Stimulated activated CD4-positive, alpha-beta T cell treated with anti-CD3 and anti-CD28 coated beads, Interleukin-1b, Interleukin-23, amount 100 ng/mL, for 1 hour (primary cell): ENCODE measurements at regions not wholly inside any gene's neighbourhood (a gene's known extent, or its start where the extent isn't known, plus 50 kb on each side); places are given as distances from the start of the nearest gene placed in this dataset.
A peak's percentile ranks its signal among the peaks of the same experiment; 100 is the strongest.
"Not testable (repeated sequence)": the region's sequence is repeated elsewhere in the genome, so short reads cannot be mapped to it uniquely, and the experiment has no call there.

Experiments
- DNase-seq, 2 donors: peaks; one replicate each; pipeline ENCODE4 v3.0.0-alpha.2; 2020; ENCODE audit warnings: low read depth in 2 of 2

- not testable (repeated sequence) for DNase-seq
Observed at GRCh38 chr9:97248252-97248651, 59.2 kb upstream of the CCDC180 start.

- DNase-seq, result no peak
Observed at GRCh38 chr9:97243606-97244005, 63.9 kb upstream of the CCDC180 start.

- DNase-seq, result not testable (repeated sequence)
Observed at GRCh38 chr9:97241430-97241829, 66.0 kb upstream of the CCDC180 start.

DNA sequence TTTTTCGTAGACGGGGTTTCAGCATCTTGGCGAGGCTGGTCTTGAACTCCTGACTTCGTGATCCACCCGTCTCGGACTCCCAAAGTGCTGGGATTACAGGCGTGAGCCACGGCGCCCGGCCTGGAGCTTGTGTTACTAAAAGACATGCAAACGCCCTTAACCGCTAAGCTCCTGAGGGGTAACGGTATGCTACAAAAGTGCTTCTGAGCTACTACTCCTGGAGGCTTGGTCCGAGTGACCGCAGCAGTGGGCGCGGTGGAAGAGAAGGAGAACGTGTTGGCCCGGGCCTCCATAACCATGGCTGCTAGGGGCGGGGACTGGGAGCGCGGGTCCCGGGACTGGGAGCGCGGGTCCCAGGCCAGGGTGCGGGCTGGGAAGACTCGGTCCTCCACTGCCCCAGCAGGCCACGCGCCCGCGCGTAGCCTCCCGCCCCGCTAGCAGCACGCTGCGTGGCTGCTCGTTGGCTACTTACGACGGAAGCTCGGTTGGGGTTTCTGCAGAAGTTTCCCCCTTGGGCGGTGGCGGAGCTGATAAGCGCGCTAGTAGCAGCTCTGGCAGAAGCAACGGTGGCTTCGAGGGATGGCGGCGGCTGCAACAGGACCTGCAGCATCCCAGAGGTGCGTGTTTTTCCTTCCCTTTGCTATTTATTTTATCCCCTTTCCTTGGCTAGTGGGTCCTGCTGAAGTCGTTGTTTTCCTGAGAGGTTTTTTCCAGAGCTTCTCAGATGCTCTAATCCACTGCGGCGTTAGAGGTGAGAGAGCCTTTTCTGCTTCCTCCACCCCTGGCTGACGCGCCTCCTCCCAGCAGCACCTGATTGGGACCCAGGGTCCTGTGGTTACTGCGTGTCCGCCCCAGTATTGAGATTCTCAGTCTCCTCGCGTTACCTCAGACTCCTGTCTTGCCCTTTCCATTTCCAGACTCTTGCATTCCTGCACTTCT lies 69.2 kb upstream of the CCDC180 start:
- peak; percentile 35 to 41 for DNase-seq

- DNase-seq, result no peak
Observed at GRCh38 chr9:97237311-97237786, 70.1 kb upstream of the CCDC180 start.

- DNase-seq, result not testable (repeated sequence)
Observed at GRCh38 chr9:97233009-97233400, 74.5 kb upstream of the CCDC180 start.

- not testable (repeated sequence) for DNase-seq
Observed at GRCh38 chr9:97232060-97233008, 75.1 kb upstream of the CCDC180 start.

DNA sequence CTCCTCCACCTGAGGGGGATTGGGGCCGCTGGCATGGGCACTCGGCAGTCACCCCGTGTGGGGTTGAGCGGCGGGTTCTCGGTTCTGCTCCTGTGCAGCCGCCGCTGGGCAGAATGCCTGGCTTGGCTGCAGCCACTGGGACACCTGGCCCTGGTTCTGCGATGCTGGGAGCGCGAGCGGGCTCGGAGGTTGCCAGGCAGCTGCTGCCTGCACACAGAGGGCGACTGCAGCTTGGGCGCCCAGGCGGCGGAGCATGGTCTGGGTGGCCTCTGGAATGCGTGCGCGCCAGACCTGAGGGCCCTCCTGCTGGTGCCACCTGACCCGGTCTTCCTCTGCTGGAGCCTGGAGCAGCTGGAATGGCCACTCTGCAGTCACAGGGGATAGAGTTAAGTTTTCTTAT lies 85.1 kb upstream of the CCDC180 start:
- DNase-seq, result not testable (repeated sequence)

DNA sequence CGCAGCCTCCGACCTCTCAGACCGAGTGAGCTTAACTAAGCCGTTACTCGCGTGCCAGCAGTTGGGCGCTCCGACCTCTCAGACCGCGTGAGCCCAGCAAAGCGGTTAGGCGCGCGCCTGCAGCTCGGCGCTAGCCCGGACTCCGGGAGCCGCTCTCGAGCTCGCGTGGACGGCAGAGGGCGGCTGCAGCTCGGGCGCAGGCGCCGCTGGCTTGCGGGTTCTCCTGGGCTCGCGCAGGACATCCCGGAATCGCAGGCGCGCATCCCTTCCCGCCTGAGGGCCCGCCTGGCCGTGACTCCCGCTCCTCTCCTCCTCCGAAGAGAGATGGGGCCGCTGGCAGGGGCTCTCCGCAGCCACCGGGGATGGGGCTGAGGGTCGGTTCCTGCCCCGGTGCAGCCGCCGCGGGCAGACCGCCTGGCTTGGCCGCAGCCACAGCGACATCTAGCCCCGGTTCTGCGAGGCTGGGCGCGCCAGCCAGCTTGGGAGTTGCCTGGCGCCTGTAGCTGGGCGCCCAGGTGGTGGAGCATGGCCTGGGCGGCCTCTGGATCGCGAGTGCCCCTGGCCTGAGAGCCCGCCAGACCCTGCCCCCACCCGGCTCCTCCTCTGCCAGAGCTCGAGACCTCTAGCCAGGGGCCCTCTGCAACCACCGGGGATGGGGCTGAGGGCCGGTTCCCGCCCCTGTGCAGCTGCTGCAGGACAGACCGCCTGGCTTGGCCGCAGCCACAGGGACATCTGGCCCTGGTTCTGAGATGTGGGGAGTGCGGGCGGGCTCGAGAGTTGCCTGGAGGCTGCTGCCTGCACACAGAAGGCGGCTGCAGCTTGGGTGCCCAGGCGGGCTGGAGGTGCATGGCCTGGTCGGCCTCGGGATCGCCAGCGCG lies 85.7 kb upstream of the CCDC180 start:
- peak in 1 of 2 donors; percentile 12 for DNase-seq

GRCh38 chr9:97220894-97221477 lies 86.5 kb upstream of the CCDC180 start:
- no peak for DNase-seq

- not testable (repeated sequence) for DNase-seq
Observed at GRCh38 chr9:97220396-97220795, 87.1 kb upstream of the CCDC180 start.

DNA sequence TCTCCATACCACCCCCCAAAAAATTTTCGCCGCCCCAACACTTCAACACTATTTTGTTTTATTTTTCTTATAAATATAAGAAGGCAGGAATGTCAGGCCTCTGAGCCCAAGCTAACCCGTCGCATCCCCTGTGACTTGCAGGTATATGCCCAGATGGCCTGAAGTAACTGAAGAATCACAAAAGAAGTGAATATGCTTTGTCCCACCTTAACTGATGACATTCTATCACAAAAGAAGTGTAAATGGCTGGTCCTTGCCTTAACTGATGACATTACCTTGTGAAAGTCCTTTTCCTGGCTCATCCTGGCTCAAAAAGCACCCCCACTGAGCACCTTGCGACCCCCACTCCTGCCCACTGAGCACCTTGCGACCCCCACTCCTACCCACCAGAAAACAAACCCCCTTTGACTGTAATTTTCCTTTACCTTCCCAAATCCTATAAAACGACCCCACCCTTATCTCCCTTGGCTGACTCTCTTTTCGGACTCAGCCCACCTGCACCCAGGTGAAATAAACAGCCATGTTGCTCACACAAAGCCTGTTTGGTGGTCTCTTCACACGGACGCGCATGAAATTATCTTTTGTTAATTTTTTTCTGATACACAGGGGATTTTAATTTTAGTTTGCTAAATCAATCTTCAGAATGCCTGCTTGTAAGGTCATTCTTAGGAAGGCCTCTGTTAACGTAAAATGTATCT lies 87.9 kb upstream of the CCDC180 start:
- not testable (repeated sequence) for DNase-seq

DNA sequence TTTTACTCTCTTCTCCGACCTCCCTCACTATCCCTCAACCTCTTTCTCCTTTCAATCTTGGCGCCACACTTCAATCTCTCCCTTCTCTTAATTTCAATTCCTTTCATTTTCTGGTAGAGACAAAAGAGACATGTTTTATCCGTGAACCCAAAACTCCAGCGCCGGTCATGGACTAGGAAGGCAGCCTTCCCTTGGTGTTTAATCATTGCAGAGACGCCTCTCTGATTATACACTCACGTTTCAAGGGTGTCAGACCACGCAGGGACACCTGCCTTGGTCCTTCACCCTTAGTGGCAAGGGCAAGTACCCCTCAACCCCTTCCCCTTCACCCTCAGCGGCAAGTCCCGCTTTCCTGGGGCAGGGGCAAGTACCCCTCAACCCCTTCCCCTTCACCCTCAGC lies 92.3 kb upstream of the CCDC180 start:
- not testable (repeated sequence) for DNase-seq

DNA sequence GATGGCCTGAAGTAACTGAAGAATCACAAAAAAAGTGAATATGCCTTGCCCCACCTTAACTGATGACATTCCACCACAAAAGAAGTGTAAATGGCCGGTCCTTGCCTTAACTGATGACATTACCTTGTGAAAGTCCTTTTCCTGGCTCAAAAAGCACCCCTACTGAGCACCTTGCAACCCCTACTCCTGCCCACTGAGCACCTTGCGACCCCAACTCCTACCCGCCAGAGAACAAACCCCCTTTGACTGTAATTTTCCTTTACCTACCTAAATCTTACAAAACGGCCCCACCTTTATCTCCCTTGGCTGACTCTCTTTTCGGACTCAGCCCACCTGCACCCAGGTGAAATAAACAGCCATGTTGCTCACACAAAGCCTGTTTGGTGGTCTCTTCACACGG lies 92.9 kb upstream of the CCDC180 start:
- not testable (repeated sequence) for DNase-seq

DNA sequence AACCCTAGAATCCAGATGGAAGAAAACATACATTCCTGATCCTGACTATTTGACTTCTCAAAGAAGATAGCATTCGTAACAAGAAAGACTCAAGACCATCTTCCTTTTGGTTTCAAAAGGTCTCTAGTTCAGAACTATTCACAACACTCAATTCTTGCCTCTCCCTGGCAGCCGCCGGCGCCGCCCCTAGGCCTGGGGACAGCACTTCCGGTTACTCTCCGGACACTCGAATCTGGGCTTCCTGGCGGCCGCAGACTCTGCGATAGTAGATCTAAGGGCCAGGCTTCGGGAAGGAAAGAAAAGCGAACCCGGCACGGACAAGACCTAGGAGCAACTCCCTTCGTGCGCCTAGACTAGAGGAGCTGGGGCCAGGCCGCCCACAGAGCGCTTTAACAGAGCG lies 107.8 kb upstream of the CCDC180 start:
- DNase-seq, result not testable (repeated sequence)

DNA sequence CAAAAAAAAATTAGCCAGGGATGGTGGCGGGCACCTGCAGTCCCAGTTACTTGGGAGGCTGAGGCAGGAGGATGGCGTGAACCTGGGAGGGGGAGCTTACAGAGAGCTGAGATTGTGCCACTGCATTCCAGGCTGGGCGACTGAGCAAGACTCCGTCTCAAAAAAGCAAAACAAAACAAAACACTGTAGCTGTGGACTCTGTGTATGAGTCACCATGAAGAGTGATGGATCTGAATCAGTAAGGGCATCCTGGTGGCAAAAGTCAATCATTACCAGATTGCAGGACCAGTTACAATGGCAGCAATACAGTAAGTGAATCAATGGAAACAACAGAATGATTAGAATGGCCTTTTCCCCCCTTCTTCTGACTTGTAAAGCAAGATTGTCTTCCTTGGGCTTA lies 113.7 kb upstream of the CCDC180 start:
- DNase-seq, result not testable (repeated sequence)

DNA sequence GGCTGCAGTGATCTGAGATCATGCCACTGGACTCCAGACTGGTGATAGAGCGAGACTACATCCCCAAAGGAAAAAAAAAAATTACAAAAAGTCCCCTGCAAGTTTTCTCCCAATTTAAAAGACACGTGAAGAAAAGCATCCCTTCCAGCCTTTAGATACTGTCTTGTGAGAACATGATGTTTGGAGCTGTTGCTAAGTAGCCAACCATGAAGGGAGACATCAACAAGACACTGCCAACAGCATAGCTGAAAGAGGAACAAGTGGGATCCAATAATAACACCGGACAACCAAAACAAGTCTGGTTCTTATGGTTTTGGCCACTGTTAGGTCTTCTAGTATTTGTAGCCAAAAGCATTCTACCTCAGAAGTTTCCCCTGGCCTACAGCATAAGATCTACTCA lies 118.9 kb upstream of the CCDC180 start:
- DNase-seq, result no peak

DNA sequence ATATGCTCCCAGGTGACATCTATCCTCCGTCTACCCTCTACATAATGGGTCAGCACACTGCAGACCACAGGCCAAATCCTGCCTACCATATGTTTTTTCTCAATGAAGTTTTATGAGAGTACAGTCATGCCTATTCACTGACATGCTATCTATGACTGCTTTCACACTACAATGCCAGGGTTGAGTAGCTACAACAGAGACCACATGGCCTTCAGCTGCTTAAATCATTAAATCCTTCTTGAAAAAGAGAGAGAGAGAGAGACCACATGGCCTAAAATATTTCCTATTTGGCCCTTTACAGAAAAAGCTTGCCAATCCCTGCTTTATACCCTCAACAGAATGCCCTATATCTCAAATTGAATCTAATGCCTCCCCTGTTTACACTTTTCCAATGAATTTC lies 119.8 kb upstream of the CCDC180 start:
- DNase-seq, result not testable (repeated sequence)

GRCh38 chr9:97186493-97186892 lies 121.0 kb upstream of the CCDC180 start:
- DNase-seq, result no peak

- DNase-seq, result not testable (repeated sequence)
Observed at GRCh38 chr9:97182532-97182931, 124.9 kb upstream of the CCDC180 start.
